GM21423 (cell line): ENCODE measurements at regions not wholly inside any gene's neighbourhood (a gene's known extent, or its start where the extent isn't known, plus 50 kb on each side); places are given as distances from the start of the nearest gene placed in this dataset.
"Not testable (repeated sequence)": the region's sequence is repeated elsewhere in the genome, so short reads cannot be mapped to it uniquely, and the experiment has no call there.

Source experiments
- ATAC-seq: cut with Tn5 transposase; IDR thresholded peaks from one replicate; pipeline ENCODE4 v1.9.1; 2021; ENCODE audit warnings: mild to moderate bottlenecking, moderate library complexity; ENCODE audit not compliant: unreplicated experiment

- ATAC-seq: no peak
Measured at GRCh38 chr13:105904034-105904742, 631.3 kb downstream of the EFNB2 start.

DNA sequence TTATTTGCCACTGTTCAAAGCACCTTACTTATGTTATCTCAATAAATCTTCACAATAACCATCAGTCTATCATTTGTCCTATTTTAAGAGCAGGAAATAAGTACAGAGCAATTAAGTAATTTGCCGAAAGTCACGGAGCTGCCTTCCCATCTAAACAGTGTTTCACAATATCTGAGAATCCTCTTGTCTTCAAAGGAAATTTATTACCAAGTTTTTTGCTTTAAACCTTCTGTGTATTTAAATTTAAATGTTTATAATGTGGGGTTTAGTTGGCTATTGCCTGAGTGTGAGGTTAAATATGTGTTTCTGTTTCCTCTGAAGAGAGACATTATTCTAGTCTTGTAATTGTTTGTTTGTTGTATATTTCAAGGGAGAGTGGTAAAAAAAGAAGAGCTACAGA, 633.1 kb downstream of the EFNB2 start:
- ATAC-seq: no peak

DNA sequence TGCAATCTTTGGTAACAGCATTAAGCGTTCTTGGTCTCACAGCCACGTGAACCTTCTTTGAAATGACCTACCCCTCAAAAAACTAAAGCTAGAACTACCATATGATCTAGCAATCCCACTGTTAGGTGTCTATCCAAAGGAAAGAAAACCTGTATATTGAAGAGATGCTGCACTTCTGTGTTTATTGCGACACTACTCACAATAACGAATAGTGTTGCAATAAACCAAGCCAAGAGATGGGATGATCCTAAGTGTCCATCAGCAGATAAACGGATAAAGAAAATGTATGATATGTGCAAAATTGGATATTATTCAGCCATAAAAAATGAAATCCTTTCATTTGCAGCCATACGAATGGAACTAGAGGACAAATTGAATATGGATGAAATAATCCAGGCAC, 637.9 kb downstream of the EFNB2 start:
- no peak for ATAC-seq

GRCh38 chr13:105894697-105895096, 640.8 kb downstream of the EFNB2 start:
- ATAC-seq: no peak

DNA sequence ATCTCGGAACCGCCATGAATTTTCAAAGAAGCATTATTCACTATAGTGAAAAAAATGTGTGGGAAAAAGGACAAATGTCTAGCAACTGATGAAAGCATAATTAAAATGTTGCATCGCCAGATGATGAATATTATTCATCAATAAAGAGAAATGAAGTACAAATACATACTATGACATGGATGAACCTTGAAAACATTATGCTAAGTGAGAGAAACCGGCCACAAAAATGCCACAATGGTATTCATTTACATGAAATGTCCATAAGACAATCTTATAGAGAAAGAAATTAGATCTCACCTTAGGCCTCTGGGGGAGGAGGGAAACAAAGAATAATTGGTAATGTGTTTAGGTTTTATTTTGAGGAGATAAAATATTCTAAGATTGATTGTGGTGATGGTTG, 645.0 kb downstream of the EFNB2 start:
- no peak for ATAC-seq

GRCh38 chr13:105878119-105878700, 657.3 kb downstream of the EFNB2 start:
- no peak for ATAC-seq

GRCh38 chr13:105874814-105875213, 660.6 kb downstream of the EFNB2 start:
- no peak for ATAC-seq

GRCh38 chr13:105871768-105872167, 663.7 kb downstream of the EFNB2 start:
- no peak for ATAC-seq

- no peak for ATAC-seq
Measured at GRCh38 chr13:105871326-105871725, 664.1 kb downstream of the EFNB2 start.

DNA sequence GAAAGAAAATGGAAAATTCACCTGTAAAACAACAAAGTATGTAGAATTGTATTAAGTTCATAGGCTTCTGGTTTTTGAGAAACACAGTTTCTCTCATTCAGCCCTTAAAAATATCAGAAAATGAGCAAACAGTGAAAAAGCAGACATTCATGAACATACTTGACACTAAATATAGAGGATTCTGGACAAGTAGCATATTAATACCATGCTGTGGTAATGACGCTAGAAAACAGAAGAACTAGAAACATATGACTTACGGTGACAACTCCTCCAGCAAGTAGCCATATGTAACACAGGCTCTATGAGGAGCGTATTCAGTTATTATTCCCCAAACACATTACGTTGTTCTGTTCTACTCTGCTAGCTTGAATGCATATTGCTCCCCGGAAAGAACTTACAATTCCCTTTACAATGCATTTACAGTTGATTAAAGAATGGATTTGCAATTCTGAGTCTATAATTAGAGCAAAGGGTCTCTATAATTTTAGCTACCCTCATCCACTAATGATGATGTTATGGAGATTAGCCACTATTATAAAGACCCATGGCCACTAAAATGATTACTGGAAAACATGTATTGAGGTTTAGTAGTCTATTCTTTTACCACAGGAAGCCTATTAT, 672.1 kb downstream of the EFNB2 start:
- ATAC-seq: no peak

GRCh38 chr13:105848494-105848893, 687.0 kb downstream of the EFNB2 start:
- ATAC-seq: no peak

- no peak for ATAC-seq
Measured at GRCh38 chr13:105847527-105848291, 687.8 kb downstream of the EFNB2 start.

- no peak for ATAC-seq
Measured at GRCh38 chr13:105846923-105847322, 688.5 kb downstream of the EFNB2 start.

DNA sequence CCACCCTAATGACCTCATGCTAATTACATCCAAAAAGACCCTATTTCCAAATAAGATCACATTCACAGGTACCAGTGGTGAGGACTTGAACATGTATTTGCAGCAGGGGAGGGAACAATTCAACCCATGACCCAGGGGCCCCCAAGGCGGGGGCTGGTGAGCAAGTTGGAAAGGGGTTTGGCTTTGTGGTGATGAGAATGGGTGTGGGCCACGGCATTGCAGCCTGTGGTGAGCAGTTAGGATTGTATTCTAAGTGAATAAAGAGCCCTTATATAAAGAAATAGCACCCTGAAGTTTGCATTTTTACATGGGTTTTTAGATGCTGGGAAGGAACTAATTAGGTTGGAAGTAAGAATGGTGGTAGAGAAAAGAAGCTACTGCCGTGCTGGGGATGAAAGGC, 694.2 kb downstream of the EFNB2 start:
- no peak for ATAC-seq

DNA sequence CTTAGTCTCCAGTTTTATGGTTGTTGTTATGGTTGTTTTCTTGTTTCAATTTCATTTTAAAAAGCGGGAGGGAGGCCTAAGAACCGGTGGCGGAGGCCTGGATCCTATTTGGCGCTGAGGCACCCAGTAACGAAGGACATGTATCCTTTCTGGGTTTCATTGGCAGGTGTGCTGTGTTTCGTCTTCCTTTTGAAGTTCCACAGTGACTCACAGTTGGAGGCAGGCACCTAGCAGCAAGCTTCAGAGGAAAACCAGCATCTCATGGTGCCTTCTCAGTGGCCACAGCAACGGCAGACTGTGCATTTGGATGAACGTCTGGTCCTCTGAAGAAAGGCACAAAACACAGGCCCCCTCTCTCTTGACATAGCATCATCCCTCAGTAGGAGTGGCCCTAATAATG, 697.2 kb downstream of the EFNB2 start:
- ATAC-seq: no peak

DNA sequence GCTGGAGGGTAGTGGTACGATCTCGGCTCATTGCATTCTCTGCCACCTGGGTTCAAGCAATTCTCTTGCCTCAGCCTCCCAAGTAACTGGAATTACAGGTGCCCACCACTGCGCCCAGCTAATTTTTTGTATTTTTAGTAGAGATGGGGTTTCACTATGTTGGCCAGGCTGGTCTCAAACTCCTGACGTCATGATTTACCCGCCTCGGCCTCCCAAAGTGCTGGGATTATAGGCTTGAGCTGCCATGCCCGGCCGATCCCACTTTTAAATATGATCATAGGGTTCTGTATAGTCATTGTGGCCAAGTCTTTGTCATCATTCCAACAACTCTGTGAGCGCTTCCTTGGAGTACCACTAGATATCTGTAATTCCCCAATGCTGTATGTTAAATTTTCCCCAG, 698.2 kb downstream of the EFNB2 start:
- ATAC-seq: not testable (repeated sequence)

- ATAC-seq: no peak
Measured at GRCh38 chr13:105830821-105831220, 704.6 kb downstream of the EFNB2 start.

DNA sequence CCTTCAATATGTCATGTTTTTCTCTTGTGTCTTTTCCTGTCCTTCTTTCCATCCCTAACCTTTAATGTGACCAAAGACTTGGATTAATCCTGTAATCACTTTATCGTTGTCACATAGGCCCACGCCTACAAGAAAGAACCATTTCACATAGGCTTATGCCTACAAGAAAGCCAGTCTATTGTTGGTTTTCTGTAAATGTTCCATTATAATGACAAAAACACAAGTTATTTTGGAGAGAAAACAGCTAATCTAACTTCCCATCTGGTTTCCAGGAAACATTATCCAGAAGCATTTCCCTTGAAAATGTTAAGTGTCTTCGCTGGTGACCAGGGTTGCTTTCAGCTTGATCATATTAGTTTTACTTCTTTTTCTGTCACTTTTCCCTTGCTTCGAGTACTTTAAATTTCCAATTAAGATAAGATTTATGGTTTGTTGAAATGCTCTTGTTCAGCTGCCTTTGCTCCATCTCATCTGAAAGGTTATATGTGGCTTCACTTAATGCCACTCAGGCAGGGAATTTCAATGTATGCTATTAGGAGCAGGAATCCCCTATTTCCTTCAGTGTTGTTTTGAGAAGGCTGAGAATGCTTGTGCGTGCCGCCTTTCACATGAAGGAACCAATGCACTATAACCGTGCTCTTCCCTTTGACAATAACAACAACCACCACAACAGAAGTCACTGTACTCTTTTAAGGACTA, 708.2 kb downstream of the EFNB2 start:
- no peak for ATAC-seq

GRCh38 chr13:105825071-105825470, 710.4 kb downstream of the EFNB2 start:
- no peak for ATAC-seq

- no peak for ATAC-seq
Measured at GRCh38 chr13:105821337-105821736, 714.1 kb downstream of the EFNB2 start.

DNA sequence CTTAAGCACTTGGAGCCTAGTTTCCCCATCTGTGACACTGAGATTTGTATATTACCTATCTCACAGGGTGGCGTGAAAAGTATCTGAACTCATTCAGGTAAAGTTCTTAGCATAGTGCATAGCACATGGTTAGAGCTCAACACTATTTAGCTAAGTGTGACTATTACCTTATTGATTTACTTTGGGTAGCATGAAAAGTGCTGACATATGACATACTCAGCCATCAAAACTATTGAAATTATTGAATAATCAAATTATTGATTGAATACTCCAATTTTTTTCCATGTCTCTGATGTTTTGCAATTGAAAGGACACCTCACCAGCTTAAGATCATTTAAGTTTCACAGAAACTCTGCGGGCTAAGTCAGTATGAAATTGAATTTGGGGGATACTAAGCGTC, 715.0 kb downstream of the EFNB2 start:
- ATAC-seq: no peak
